ENCODE measurements at regions not wholly inside any gene's neighbourhood (a gene's known extent, or its start where the extent isn't known, plus 50 kb on each side); places are given as distances from the start of the nearest gene placed in this dataset.

DNA sequence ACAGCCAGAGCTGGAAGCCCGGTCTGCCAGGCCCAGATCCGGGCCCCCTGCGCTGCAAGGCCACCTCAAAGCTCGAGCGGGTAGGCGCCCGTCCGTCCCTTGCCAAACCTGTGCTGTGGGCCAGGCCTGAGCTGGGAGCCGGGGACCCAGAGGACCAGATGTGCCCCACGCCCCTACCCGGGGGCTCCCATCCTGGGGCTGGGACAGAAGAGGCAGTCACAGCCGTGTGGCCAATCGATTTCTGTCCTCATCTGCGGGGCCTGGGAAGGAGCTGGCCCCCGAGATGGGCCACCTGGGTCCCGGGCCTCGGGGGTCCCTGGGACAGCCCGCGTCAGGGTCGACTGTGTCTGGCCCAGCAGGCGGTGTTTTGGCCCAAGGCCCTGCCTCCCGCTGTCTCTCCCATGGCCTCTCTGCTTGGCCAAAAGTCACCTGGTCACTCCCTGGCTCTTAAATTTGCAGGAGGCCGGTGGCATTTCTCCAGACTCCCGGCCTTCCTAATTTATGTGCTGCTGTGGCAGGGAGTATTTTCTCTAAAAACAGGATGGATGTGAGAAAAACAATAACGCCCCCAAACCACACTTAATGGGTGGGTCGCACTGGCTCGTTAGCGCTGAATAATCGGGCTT, 63.8 kb downstream of the UNCX start:
- no peak overlapping the region for H3K4me3 ChIP-seq
- no peak for DNase-seq (ENCODE audit: low spot score)
- TF ChIP-seq, protein P1, sequence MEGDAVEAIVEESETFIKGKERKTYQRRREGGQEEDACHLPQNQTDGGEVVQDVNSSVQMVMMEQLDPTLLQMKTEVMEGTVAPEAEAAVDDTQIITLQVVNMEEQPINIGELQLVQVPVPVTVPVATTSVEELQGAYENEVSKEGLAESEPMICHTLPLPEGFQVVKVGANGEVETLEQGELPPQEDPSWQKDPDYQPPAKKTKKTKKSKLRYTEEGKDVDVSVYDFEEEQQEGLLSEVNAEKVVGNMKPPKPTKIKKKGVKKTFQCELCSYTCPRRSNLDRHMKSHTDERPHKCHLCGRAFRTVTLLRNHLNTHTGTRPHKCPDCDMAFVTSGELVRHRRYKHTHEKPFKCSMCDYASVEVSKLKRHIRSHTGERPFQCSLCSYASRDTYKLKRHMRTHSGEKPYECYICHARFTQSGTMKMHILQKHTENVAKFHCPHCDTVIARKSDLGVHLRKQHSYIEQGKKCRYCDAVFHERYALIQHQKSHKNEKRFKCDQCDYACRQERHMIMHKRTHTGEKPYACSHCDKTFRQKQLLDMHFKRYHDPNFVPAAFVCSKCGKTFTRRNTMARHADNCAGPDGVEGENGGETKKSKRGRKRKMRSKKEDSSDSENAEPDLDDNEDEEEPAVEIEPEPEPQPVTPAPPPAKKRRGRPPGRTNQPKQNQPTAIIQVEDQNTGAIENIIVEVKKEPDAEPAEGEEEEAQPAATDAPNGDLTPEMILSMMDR (IDR thresholded peaks at IDR 0.05): no peak
- no peak overlapping the region for H3K27ac ChIP-seq

DNA sequence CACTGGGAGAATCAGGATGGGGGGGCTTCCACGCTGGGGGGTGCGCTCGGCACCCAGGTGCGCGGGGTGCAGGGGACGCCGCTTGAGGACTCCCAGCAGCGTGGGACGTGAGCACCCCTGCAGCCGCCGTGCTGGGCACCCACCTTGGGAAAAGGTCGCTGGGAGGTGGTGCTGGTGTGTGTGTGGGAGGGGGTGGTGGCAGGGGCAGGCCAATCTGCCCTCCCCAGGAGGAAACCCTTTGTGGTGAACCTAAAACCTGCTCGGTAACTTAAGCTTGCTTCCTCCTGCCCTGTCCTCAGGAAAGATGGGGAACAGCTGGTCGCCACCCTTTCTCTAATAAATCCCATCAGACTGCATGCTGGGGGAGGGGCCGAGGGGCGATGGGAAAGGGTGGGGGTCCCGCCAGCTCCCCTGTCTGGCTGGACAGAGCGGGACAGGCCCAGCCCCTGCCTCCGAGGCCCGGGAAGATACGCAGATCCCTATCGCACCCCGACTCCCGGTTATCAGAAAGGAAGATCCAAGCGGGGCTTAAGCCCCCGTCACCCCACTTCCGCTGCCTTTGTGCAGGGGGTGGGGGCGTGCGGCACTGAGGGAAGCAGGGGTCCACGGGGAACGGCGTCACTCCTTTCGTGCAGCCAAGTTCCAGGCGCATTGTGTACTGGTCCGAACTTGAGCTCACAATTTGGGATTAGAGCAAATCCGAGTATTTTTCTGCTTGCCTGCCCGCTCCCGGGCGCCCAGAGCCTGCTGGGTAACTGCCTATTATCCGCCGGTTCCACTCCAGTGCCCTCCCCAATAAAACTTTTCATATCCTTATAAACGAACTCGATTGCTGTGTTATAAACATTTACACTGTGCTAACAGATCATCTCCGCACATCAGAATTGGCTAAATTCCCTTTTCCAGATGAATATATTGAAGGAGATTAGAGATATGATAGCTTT, 64.6 kb downstream of the UNCX start:
- DNase-seq (ENCODE audit: low spot score): no peak
- TF ChIP-seq, protein P1 (IDR thresholded peaks at IDR 0.05): no peak

DNA sequence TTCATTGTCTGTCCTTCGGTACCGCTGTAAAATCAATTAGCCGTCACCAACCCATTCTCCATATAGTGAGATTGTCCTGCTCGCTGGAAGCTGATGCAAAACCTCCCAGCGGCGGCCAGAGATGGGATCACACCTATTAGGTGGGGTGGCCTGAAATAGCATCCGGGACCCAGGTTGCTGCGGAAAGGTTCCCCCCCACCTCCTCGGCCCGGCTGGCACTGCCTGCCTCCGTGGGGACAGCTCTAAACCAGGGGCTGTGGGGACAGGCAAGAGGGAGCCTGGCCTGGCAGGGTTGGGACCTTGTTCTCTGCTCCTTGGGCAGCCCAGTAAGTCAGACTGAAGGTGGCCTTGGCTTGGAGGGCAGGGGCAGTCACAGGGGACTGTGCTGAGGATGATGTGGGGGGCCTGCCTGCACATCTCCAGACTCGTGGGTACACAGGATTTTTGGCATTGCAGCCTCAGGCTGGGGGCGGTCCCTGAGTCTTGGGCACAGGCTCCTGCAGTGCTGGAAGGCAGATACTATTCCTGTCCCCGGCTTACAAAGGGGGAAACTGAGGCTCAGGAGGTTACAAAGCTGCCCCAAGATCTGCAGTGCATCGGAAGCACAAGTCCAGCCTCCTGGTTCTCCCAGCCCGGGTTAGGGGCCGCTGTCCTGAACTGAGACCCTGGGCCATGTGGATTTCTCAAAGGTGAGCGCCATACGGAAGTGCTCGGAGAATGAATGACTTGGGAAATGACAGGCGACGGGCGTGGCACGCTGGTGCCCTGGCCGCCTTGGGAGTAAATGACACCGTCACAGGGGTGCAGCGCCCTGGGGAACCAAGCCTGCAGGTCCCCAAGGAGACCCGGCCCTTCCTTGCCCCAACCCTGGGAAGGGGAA, 65.6 kb downstream of the UNCX start:
- Histone ChIP-seq H3K27ac (no peak overlapping the region), H3K4me3 (no peak overlapping the region)
- DNase-seq (ENCODE audit: low spot score): no peak
- TF ChIP-seq, protein P1 (IDR thresholded peaks at IDR 0.05): no peak

More for the DNA sequence above, 64.6 kb downstream of the UNCX start:
- Histone ChIP-seq H3K4me3 (no peak overlapping the region), H3K27ac (no peak overlapping the region)

DNA sequence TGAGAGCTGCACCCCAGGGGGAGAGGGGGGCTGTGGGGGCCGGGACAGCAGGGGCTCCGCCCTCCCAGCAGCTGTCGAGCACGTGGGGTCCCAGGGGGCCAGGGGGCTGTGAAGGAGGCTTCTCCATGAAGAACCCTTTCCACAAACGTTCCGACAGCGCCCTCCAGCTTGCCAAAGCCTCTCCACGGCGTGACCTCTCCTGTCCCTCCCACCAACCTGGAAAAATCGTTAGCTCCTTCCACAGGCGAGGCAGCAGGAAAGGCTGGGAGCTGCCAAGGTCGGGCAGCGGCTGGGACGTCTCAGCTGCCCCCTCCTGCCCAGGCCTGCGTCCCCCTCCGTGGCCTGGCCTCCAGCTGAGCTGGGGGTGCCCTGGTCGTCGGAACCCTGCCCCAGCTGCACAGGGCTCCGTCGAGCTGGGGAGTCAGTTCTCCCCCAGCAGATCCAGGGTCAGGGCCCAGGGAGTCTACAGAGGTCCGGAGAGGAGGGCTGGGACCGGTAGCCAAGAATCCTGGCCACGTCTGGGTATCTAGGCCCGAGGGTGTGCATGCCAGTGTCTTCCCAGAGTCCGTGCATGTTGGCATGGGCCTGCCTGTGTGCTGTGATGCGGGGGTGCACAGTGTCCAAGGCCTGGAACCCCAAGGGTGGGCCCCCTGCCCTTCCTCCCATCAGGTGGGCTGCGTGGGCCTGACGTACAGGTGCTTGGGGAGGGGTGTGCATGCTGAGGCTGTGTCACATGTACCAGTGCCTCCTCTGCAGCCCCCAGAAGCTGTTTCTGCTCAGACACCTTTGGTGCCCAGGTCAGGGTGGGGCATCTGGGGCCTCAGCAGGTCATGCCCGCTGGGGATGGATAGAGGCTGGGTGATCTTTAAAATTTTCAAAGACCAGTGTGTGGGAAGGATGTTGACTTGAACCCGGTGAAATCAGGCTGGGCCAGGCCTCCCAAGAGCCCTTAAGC, 66.5 kb downstream of the UNCX start:
- Histone ChIP-seq H3K27ac (no peak overlapping the region), H3K4me3 (no peak overlapping the region)
- no peak for DNase-seq (ENCODE audit: low spot score)
- TF ChIP-seq, protein P1 (IDR thresholded peaks at IDR 0.05): no peak

DNA sequence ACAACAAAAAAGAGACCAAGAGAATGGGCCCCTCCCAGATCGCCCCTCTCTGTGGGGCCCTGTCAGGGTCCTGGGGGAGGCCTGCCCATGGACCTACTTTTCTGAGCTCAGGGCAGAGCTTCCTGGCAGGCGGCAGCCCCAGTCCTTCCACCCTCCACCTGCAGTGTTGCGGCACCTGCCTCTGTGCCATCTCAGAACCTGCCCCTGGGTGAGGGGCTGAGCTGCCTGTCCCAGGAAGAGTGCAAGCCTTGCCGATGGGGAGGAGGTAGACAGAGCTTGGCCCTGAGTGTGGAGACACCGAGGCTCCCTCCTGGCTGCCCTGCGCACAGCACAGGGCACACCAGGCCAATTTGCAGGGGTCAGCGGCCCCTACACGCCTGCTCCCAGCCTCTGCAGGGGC, 67.5 kb downstream of the UNCX start:
- no peak for DNase-seq (ENCODE audit: low spot score)
- TF ChIP-seq, protein P1 (IDR thresholded peaks at IDR 0.05): no peak
- H3K4me3 ChIP-seq: no peak overlapping the region
- no peak overlapping the region for H3K27ac ChIP-seq

DNA sequence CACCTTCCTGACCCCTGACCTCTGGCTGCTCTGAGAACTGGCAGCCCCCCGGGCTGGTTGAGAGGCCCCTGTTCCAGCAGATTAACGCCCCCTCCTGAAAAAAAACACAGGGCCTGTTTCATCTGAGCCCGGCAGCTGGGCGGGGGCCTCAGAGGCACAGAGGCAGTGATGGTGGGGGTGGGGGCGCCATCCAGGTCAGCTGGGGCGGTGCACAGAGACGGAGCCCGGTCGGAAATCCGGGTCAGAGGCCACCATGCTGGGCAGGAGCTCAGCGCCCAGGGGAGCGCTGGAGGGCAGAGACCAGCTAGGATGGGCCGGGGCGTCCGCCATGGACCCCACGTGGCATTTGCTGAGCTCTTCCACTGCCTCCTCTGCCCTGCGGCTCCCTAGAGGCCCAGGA, 68.0 kb downstream of the UNCX start:
- no peak overlapping the region for H3K4me3 ChIP-seq
- no peak for DNase-seq (ENCODE audit: low spot score)
- TF ChIP-seq, protein P1 (IDR thresholded peaks at IDR 0.05): no peak
- H3K27ac ChIP-seq: no peak overlapping the region
